Caki2 (cell line): ENCODE measurements at regions not wholly inside any gene's neighbourhood (a gene's known extent, or its start where the extent isn't known, plus 50 kb on each side); places are given as distances from the start of the nearest gene placed in this dataset.
A peak's percentile ranks its signal among the peaks of the same experiment; 100 is the strongest.

Experiments used
- DNase-seq: peaks from one replicate; pipeline ENCODE4 v3.0.0-alpha.2; 2015; ENCODE audit warnings: low read depth
- in situ Hi-C: cut with HindIII; loops from 2 replicates; pipeline ENCODE4 v1.10.0; 2016; ENCODE audit warnings: low sequenced_read_pairs, low pct_unique_long_range_greater_than_20kb, mixed read lengths

- in situ Hi-C loops: no loop called here
- DNase-seq: no peak
Observed at GRCh38 chr1:199101635-199102034, 462.8 kb downstream of the PTPRC start.

GRCh38 chr1:199102239-199102638, 463.4 kb downstream of the PTPRC start:
- in situ Hi-C loops: no loop called here
- DNase-seq: no peak

DNA sequence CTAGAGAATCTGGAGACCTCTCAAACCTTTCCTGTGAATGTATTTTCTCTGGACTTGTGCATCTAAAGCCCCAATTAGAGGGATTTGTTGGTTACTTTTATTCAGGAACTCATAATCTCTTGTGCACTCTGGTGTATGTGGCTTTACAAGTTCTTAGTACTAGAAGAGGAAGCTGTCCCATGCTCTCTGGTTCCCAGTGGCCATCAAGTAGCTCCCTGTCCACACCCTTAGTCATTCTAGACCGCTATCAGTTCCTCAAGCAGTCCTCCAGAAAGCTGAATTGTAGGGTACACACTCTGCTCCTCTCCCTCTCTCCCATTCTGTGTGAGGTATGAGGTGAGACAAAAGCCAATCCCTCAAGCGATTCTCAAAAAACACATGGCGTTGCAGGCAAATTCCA, 470.3 kb downstream of the PTPRC start:
- in situ Hi-C loops: no loop called here

DNA sequence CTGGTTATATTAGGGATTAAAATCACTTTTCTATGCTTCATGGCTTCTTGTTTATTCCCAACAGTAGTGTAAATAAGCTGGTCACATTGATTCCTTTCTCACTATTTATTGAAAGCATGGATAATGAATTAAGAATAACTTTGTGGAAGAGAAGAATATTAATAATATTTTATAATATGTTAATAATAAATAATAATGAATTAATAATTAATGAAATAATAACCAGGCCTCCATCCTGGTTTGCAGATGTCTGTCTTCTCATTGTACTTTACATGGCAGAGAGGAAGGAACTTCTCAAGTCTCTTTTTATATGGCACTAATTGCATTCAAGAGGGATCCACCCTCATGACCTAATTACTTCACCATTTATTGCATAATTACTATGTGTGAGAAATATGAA, 473.5 kb downstream of the PTPRC start:
- in situ Hi-C loops: no loop called here
- no peak for DNase-seq

More for the DNA sequence above, 470.3 kb downstream of the PTPRC start:
- no peak for DNase-seq

GRCh38 chr1:199113265-199113869, 474.5 kb downstream of the PTPRC start:
- in situ Hi-C loops: no loop called here
- DNase-seq: peak; percentile 27

DNA sequence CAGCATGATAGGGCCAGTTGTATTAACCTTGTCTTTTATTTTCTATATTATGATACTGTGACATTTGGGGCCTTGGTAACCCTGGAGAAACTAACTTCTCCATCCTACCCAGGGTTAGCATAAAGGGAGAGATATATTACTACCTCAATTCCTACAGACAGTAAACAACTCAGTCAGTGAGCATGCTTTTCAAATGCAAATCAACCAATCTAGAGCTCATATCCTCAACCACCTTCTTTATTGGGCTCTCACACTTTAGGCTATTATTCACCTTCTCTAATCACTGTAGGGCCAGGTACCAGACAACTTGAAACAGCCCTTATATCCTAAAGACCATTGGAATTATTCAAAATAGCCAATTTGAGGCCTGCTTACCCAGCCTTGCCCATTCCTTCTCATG, 477.6 kb downstream of the PTPRC start:
- in situ Hi-C loops: no loop called here
- DNase-seq: no peak

GRCh38 chr1:199121047-199121446, 482.2 kb downstream of the PTPRC start:
- DNase-seq: no peak
- in situ Hi-C loops: no loop called here

DNA sequence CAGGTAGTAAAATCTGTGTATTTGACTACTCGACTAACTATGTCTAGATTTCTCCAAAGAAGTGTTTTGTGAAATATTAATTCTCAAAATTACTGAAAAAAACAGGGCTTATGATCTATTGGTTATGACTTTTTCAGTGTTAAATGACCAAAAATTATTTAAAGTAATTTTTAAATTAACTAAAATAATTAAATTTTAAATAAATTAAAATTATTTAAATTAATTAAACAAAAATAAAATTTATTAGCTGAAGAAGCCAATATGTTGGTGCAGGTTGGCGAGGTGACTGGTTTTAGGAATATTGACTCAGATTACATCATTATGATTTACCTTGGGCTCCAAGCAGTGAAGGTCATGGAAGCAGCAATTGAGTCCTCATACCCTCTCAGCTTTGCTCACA, 483.2 kb downstream of the PTPRC start:
- no peak for DNase-seq
- in situ Hi-C loops: no loop called here

DNA sequence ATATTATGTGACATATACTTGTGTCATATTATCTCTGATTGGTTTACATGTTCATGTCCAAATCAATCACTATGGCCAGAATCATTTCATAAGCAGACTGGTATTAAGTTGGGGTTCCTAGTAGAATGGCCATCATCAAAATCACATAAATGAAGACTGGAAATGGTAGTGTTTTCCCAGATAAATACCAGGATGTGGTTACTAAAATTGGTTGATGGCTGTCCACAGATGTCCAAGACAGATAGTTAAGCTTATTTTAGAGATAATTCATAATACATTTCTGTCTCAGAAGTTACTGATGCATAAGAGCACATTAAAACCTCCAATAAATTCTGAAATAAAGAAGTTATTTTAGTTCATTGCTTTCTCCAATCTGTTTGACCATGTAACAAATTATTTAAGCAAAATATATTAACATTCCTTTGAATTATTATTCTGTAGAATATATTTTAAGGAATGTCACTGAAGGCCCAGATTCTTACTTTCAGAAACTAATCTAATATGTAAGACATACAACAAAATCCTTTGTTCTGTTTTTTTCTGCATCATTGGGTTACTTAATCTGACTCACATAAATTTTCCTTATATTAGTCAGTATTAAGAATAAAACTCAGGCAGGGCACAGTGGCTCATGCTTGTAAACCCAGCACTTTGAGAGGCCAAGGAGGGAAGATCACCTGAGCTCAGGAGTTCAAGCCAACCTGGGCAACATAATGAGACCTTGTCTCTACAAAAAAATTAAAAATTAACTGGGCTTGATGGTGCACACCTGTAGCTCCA, 483.9 kb downstream of the PTPRC start:
- DNase-seq: peak; percentile 41
- in situ Hi-C loops: no loop called here

DNA sequence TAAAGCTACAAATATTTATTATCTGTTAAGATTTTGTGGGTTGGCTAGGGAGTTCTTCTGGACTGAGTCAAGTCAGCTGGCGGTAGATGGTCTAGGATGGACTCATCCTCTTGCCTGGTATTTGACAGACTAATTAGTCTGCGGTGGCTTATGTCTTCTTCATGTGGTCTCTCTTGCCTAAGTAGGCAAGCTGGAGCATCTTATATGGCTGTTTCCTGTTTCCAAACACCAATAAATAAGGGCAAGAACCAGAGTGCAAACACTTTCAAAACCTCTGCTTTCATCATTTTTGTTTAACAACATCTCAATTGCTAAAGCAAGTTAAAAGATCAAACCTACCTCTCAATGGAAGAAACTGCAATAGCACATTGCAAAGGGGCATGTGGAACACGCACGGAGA, 484.8 kb downstream of the PTPRC start:
- in situ Hi-C loops: no loop called here
- no peak for DNase-seq

DNA sequence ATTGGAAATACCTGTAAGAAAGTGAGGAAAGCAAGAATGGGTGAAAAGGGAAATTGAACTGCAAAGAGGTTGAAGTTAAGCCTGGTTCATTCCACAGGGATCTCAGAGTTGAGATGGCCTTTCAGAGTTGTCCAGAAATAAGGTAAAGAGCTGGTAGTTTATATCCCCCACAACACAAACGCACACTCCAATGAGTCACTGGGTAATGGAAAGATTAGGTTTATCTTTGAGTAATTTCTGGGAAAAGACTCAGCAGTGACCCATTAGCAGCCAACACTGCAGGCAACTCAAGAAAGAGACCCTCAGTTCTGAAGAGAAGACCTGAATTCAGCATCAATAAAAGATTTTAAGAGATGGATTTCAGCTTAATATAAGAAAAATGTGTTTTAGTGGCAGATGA, 485.5 kb downstream of the PTPRC start:
- in situ Hi-C loops: no loop called here
- DNase-seq: no peak

DNA sequence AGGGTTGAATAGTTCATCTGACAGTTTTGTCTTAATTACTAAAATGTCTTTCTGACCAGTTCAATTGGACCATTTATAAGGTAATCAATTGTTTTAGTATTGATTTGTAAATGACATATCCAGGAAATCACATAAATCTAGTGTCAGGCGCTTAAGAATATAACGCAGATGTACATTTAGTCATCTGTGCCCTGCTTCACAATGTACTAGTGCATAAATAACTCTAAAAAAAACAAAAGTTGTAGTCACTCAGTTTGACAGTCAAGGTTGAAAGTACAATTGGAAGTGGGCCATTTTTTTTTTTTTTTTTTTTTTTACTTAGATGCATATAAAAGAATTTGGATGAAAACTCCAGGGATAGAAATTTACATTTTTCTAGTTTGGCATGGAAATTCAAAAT, 490.4 kb downstream of the PTPRC start:
- DNase-seq: peak; percentile 65
- in situ Hi-C loops: no loop called here

DNA sequence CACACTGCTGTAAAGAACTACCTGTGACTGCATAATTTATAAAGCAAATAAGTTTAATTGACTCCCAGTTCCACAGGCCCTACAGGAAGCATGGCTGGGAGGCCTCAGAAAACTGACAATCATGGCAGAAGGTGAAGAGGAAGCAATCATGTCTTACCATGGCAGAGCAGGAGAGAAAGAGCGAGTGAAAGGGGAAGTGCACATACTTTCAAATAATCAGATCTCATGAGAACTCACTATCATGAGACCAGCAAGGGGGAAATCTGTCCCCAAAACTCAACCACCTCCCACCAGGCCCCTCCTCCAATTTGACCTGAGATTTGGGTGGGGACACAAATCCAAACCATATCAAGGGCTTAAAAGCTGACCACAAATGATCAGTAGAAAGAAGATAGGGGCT, 493.2 kb downstream of the PTPRC start:
- DNase-seq: no peak
- in situ Hi-C loops: no loop called here

GRCh38 chr1:199135901-199136300, 497.1 kb downstream of the PTPRC start:
- DNase-seq: no peak
- in situ Hi-C loops: no loop called here

GRCh38 chr1:199138061-199138460, 499.2 kb downstream of the PTPRC start:
- in situ Hi-C loops: no loop called here
- DNase-seq: no peak

GRCh38 chr1:199149591-199149990, 510.8 kb downstream of the PTPRC start:
- no peak for DNase-seq
- in situ Hi-C loops: no loop called here

GRCh38 chr1:199150756-199151155, 511.9 kb downstream of the PTPRC start:
- no peak for DNase-seq
- in situ Hi-C loops: no loop called here

DNA sequence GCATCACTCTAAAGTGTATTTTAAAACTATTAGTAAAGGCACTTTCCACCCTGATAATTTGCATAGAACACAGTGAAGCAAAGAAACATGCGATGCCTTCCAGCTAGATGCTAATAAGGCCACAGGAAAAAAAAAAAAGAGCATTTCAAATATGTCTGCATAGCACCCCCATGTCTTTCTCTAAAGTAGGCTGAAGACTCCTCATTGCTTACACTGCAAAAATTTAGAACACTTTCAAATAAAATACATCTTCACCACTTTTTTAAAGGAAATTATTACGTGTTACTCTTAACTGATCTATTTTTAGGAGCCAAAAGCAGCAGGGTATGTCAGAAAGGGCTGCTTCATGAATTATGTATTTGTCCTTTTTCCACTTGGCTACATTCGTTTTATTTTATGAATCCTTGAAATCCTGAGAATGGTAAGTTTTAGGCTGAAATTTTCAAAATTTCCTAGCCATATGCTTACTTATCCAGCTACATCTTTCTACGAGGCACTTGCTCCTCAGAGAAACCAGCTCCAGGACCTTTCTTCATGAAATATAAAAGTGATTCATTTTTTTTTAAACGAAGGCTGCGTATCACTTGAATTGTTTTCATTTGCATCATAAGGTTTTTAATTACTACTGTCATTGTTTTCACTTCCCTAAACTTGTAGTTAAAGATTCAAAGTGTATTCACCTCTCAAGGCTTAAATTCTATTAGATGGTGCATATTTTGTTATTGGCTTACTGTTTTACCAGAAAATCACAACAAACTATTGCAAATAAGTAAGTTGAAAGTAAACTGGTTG, 513.0 kb downstream of the PTPRC start:
- DNase-seq: no peak
- in situ Hi-C loops: no loop called here

GRCh38 chr1:199152676-199153075, 513.8 kb downstream of the PTPRC start:
- DNase-seq: no peak
- in situ Hi-C loops: no loop called here
